Peyer's patch (tissue), 4 donors: ENCODE measurements at regions not wholly inside any gene's neighbourhood (a gene's known extent, or its start where the extent isn't known, plus 50 kb on each side); places are given as distances from the start of the nearest gene placed in this dataset.
A peak's percentile ranks its signal among the peaks of the same experiment; 100 is the strongest.

Experiments
- DNase-seq, 3 donors: peaks; one replicate each; pipeline ENCODE4 v3.0.0-alpha.2; 2017 to 2019
- H3K27ac ChIP-seq, 4 donors: fragments of 200-600 bp; sonication (generic); one replicate each; pipeline ENCODE4 v1.5.1; 2016 to 2019
- H3K27me3 ChIP-seq, 2 donors: fragments of 200-600 bp; sonication (generic); one replicate each; pipeline ENCODE4 v1.5.1; 2019
- H3K36me3 ChIP-seq, 3 donors: fragments of 200-600 bp; sonication (generic); one replicate each; pipeline ENCODE4 v1.5.1; 2016 to 2019
- H3K4me1 ChIP-seq, 4 donors: fragments of 200-600 bp; sonication (generic); one replicate each; pipeline ENCODE4 v1.5.1; 2016 to 2019
- H3K4me3 ChIP-seq, 4 donors: fragments of 200-600 bp; sonication (generic); 1 replicate in 3 of 4; 2 replicates in 1 of 4; pipeline ENCODE4 v1.5.1; 2016 to 2019; ENCODE audit warnings: mild to moderate bottlenecking in 1 of 4
- H3K9me3 ChIP-seq, 4 donors: fragments of 200-600 bp; sonication (generic); one replicate each; pipeline ENCODE4 v1.5.1; 2016 to 2019; ENCODE audit warnings: mild to moderate bottlenecking in 1 of 4
- CTCF ChIP-seq, 6 experiments: fragments of 450-650 bp in 4 of 6; fragments of 200-600 bp in 2 of 6; sonication (generic) in 1 of 6; IDR thresholded peaks; one replicate each; pipeline ENCODE4 v1.5.1; 2017 to 2019; ENCODE audit warnings: antibody characterized with exemption in 6 of 6, mild to moderate bottlenecking in 3 of 6, moderate library complexity in 1 of 6
- POLR2A ChIP-seq, 2 donors: fragments of 450-650 bp; IDR thresholded peaks; one replicate each; pipeline ENCODE4 v1.5.1; 2017; ENCODE audit warnings: antibody characterized with exemption in 2 of 2, mild to moderate bottlenecking in 2 of 2, moderate library complexity in 2 of 2

GRCh38 chr2:238640486-238640885 is 207.4 kb upstream of the TWIST2 start:
- no peak overlapping the region for H3K4me3 ChIP-seq
- DNase-seq, result no peak
- TF ChIP-seq POLR2A (IDR thresholded peaks at IDR 0.05) (no peak), CTCF (IDR thresholded peaks at IDR 0.05) (no peak)

DNA sequence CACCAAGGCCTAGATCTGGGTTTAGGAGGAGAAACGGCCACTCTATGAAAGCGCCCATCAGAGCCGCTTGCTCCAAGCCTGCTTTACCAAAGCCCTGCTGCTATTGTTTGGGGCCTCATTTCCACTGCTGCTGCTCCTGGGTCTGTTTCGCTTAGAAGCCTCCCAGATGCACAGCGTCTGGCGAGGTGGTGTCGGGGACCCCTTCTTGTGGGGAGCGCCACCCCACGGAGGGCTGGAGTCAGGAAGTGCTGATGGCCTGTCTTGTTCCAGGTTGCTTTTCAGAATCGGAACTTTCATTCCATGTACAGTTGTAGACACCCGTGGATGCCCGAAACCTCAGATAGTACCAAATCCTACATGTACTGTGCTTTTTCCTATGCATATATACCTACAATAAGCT is 204.9 kb upstream of the TWIST2 start:
- TF ChIP-seq POLR2A (IDR thresholded peaks at IDR 0.05) (no peak), CTCF (IDR thresholded peaks at IDR 0.05) (no peak)

More at GRCh38 chr2:238640486-238640885, 207.4 kb upstream of the TWIST2 start:
- Histone ChIP-seq H3K27me3 (no peaks in the 10 kb centered on the region), H3K4me1 (peaks cover 0 to 8% (median 0%) of the 10 kb centered on the region in 4 donors), H3K27ac (no peak overlapping the region), H3K36me3 (no peaks in the 10 kb centered on the region), H3K9me3 (no peaks in the 10 kb centered on the region)

GRCh38 chr2:238643400-238643907 is 204.4 kb upstream of the TWIST2 start:
- Histone ChIP-seq H3K4me1 (peaks cover 0 to 8% (median 0%) of the 10 kb centered on the region in 4 donors), H3K27ac (peak overlapping the region in 1 of 4 donors; percentile 67), H3K27me3 (no peaks in the 10 kb centered on the region), H3K9me3 (no peaks in the 10 kb centered on the region), H3K4me3 (no peak overlapping the region), H3K36me3 (no peaks in the 10 kb centered on the region)
- DNase-seq, result no peak
- no peak for TF ChIP-seq CTCF (IDR thresholded peaks at IDR 0.05)
- TF ChIP-seq POLR2A (IDR thresholded peaks at IDR 0.05), result no peak

More for the DNA sequence above, 204.9 kb upstream of the TWIST2 start:
- H3K9me3 ChIP-seq, result no peaks in the 10 kb centered on the region
- H3K4me1 ChIP-seq, result peaks cover 0 to 8% (median 0%) of the 10 kb centered on the region in 4 donors
- H3K27ac ChIP-seq, result no peak overlapping the region
- H3K4me3 ChIP-seq, result no peak overlapping the region
- H3K27me3 ChIP-seq, result no peaks in the 10 kb centered on the region
- H3K36me3 ChIP-seq, result no peaks in the 10 kb centered on the region
- no peak for DNase-seq

DNA sequence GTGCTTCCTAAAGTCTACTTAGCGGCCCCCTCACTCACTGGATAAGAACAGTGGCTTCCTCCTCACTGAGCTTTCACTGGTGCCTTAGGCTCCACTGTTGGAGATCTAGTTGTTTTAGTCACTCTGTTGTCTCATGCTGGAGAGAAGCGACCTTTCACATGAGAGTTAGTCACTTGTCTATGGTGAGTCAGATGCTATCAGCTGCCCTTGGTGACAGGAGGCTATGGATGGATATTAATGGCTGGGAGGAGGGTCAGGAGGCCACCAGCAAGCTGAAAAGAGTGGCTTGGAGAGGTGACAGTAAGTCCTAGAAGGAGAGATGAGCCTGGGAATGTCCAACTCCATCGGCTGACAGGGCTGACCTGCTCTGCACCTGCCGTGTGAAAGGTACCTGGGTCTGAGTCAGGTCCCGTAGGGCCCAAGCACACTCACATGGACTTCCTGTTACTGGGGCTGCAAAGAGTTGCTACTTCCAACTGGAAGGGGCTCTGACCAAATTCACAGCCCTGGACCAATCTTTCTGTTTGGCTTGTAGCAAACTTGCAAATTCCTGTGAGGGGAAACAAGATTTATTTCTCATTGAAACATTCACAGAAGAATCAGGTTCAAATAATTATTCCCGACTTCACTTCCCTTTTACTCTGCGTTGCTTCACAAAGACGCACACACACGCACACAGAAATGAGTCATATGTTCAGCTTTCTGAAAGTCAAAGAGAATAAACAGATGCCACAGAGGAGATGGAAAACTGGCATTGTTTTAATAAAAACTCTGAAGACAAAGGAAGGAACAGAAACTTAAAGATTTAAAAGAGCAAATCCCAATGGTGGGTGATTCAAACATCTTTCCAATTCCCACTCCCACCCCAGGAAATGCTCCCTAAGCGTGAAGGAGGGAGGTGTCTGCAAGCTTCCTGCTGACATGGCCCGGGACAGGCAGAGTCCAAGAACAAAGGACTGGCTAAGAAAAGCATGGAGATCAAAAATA is 203.5 kb upstream of the TWIST2 start:
- TF ChIP-seq POLR2A (IDR thresholded peaks at IDR 0.05) (no peak), CTCF (IDR thresholded peaks at IDR 0.05) (no peak)
- no peak for DNase-seq
- H3K27ac ChIP-seq, result peak overlapping the region in 1 of 4 donors; percentile 67

GRCh38 chr2:238645095-238645494 is 202.8 kb upstream of the TWIST2 start:
- no peak overlapping the region for H3K4me3 ChIP-seq
- H3K9me3 ChIP-seq, result no peaks in the 10 kb centered on the region
- H3K27me3 ChIP-seq, result no peaks in the 10 kb centered on the region
- H3K36me3 ChIP-seq, result no peaks in the 10 kb centered on the region
- H3K4me1 ChIP-seq, result peaks cover 0 to 8% (median 0%) of the 10 kb centered on the region in 4 donors
- DNase-seq, result no peak
- TF ChIP-seq CTCF (IDR thresholded peaks at IDR 0.05) (no peak), POLR2A (IDR thresholded peaks at IDR 0.05) (no peak)
- H3K27ac ChIP-seq, result peak overlapping the region in 1 of 4 donors; percentile 67

More for the DNA sequence above, 203.5 kb upstream of the TWIST2 start:
- no peaks in the 10 kb centered on the region for H3K27me3 ChIP-seq
- H3K36me3 ChIP-seq, result no peaks in the 10 kb centered on the region
- H3K4me1 ChIP-seq, result peaks cover 0 to 8% (median 0%) of the 10 kb centered on the region in 4 donors
- no peak overlapping the region for H3K4me3 ChIP-seq
- H3K9me3 ChIP-seq, result no peaks in the 10 kb centered on the region
